SK-N-SH treated with all-trans-retinoic acid at 6 μM for 48 hours (cell line): ENCODE measurements at regions not wholly inside any gene's neighbourhood (a gene's known extent, or its start where the extent isn't known, plus 50 kb on each side); places are given as distances from the start of the nearest gene placed in this dataset.
"Not testable (repeated sequence)": the region's sequence is repeated elsewhere in the genome, so short reads cannot be mapped to it uniquely, and the experiment has no call there.

ENCODE experiments used
- ATAC-seq: fragments of 200-7000 bp; cut with Tn5 transposase; 3 replicates; pipeline ENCODE4 v1.9.1; 2020; ENCODE audit warnings: mild to moderate bottlenecking, moderate library complexity
- ARNTL ChIP-seq: fragments of 450-650 bp; formaldehyde crosslinking; IDR thresholded peaks from 2 replicates; pipeline ENCODE4 v1.5.0; 2020; ENCODE audit warnings: low read depth, mild to moderate bottlenecking, moderate library complexity, borderline replicate concordance
- BACH2 ChIP-seq: fragments of 250-450 bp; sonication (Bioruptor Pico); IDR thresholded peaks from 2 replicates; pipeline ENCODE4 v1.9.0; 2021; ENCODE audit warnings: mild to moderate bottlenecking, borderline replicate concordance
- CSRNP3 ChIP-seq: fragments of 250-450 bp; sonication (Bioruptor Pico); IDR thresholded peaks from 2 replicates; pipeline ENCODE4 v1.5.1; 2021; ENCODE audit warnings: mild to moderate bottlenecking, moderate library complexity
- ESRRG ChIP-seq: fragments of 250-450 bp; sonication (Bioruptor Pico); IDR thresholded peaks from 2 replicates; pipeline ENCODE4 v1.6.1; 2021; ENCODE audit warnings: mild to moderate bottlenecking
- GLIS3 ChIP-seq: fragments of 250-450 bp; sonication (Bioruptor Pico); IDR thresholded peaks from 2 replicates; pipeline ENCODE4 v1.5.0; 2020; ENCODE audit warnings: mild to moderate bottlenecking, moderate library complexity
- ISL1 ChIP-seq: fragments of 250-450 bp; sonication (Bioruptor Pico); IDR thresholded peaks from 2 replicates; pipeline ENCODE4 v2.1.2; 2022; ENCODE audit warnings: mild to moderate bottlenecking, moderate library complexity
- OSR1 ChIP-seq: fragments of 250-450 bp; sonication (Bioruptor Pico); IDR thresholded peaks from 2 replicates; pipeline ENCODE4 v1.8.0; 2022; ENCODE audit warnings: moderate library complexity, mild to moderate bottlenecking, inconsistent platforms
- PATZ1 ChIP-seq: fragments of 250-450 bp; sonication (Bioruptor Pico); IDR thresholded peaks from 2 replicates; pipeline ENCODE4 v1.8.0; 2020; ENCODE audit warnings: mild to moderate bottlenecking, moderate library complexity, borderline replicate concordance
- POU6F1 ChIP-seq: fragments of 250-450 bp; sonication (Bioruptor Pico); IDR thresholded peaks from 2 replicates; pipeline ENCODE4 v1.8.0; 2021; ENCODE audit warnings: low read depth, mild to moderate bottlenecking, moderate library complexity, borderline replicate concordance
- PPARA ChIP-seq: fragments of 250-450 bp; sonication (Bioruptor Pico); IDR thresholded peaks from 2 replicates; pipeline ENCODE4 v1.5.0; 2020; ENCODE audit warnings: mild to moderate bottlenecking, borderline replicate concordance
- SNAI2 ChIP-seq: fragments of 250-450 bp; sonication (Bioruptor Pico); IDR thresholded peaks from 2 replicates; pipeline ENCODE4 v1.5.0; 2020; ENCODE audit warnings: mild to moderate bottlenecking, moderate library complexity
- TOX ChIP-seq: fragments of 250-450 bp; sonication (Bioruptor Pico); IDR thresholded peaks from 2 replicates; pipeline ENCODE4 v1.8.0; 2021; ENCODE audit warnings: mild to moderate bottlenecking, moderate library complexity, borderline replicate concordance
- TSHZ2 ChIP-seq: fragments of 250-450 bp; sonication (Bioruptor Pico); IDR thresholded peaks from 2 replicates; pipeline ENCODE4 v1.5.0; 2020; ENCODE audit warnings: mild to moderate bottlenecking, moderate library complexity
- ZC3H10 ChIP-seq: fragments of 250-450 bp; sonication (Bioruptor Pico); IDR thresholded peaks from 2 replicates; pipeline ENCODE4 v1.5.1; 2021; ENCODE audit warnings: mild to moderate bottlenecking, moderate library complexity
- ZFP3 ChIP-seq: fragments of 250-450 bp; sonication (Bioruptor Pico); IDR thresholded peaks from 2 replicates; pipeline ENCODE4 v1.5.0; 2020; ENCODE audit warnings: mild to moderate bottlenecking, moderate library complexity
- ZFP30 ChIP-seq: fragments of 450-650 bp; formaldehyde crosslinking; IDR thresholded peaks from 2 replicates; pipeline ENCODE4 v1.5.0; 2022; ENCODE audit warnings: mild to moderate bottlenecking, moderate library complexity
- ZNF565 ChIP-seq: fragments of 450-650 bp; formaldehyde crosslinking; conservative IDR thresholded peaks from 2 replicates; pipeline ENCODE4 v1.5.0; 2020; ENCODE audit warnings: low read depth, mild to moderate bottlenecking, moderate library complexity

GRCh38 chr3:153513236-153513635, 351.2 kb downstream of the RAP2B start:
- peak; percentile 65; the same call in 2 of the 3 replicates for ATAC-seq
- TF ChIP-seq ESRRG (CRISPR knock-in tag): no peak
- TF ChIP-seq ZFP3 (CRISPR knock-in tag): no peak
- TF ChIP-seq CSRNP3: no peak
- TF ChIP-seq PATZ1 (CRISPR knock-in tag): no peak

GRCh38 chr3:153528473-153528872, 366.4 kb downstream of the RAP2B start:
- TF ChIP-seq OSR1 (no peak), ISL1 (CRISPR knock-in tag) (no peak), ZFP30 (CRISPR knock-in tag) (no peak), GLIS3 (CRISPR knock-in tag) (no peak), SNAI2 (CRISPR knock-in tag) (no peak), ZFP3 (CRISPR knock-in tag) (no peak), PATZ1 (CRISPR knock-in tag) (no peak)
- no peak for ATAC-seq

GRCh38 chr3:153539263-153539662, 377.2 kb downstream of the RAP2B start:
- TF ChIP-seq POU6F1 (CRISPR knock-in tag) (no peak), ARNTL (no peak), TOX (no peak), ESRRG (CRISPR knock-in tag) (no peak), ZNF565 (CRISPR knock-in tag) (no peak)
- no peak for ATAC-seq

GRCh38 chr3:153545471-153545870, 383.4 kb downstream of the RAP2B start:
- no peak for ATAC-seq
- no peak for TF ChIP-seq ZC3H10 (CRISPR knock-in tag)
- TF ChIP-seq BACH2 (CRISPR knock-in tag): no peak
- no peak for TF ChIP-seq ISL1 (CRISPR knock-in tag)
- TF ChIP-seq OSR1: no peak
- TF ChIP-seq ZFP30 (CRISPR knock-in tag): no peak
- no peak for TF ChIP-seq ZFP3 (CRISPR knock-in tag)
- no peak for TF ChIP-seq TOX
- no peak for TF ChIP-seq TSHZ2 (CRISPR knock-in tag)
- TF ChIP-seq, all 23 proteins: peak for 0

GRCh38 chr3:153547970-153548369, 385.9 kb downstream of the RAP2B start:
- TF ChIP-seq ISL1 (CRISPR knock-in tag): no peak
- no peak for TF ChIP-seq ZNF565 (CRISPR knock-in tag)
- no peak for TF ChIP-seq PPARA (CRISPR knock-in tag)
- no peak for TF ChIP-seq ZFP3 (CRISPR knock-in tag)
- ATAC-seq: no peak

- not testable (repeated sequence) for ATAC-seq
These were observed 387.7 kb downstream of the RAP2B start for GRCh38 chr3:153549686-153550085.
